ENCODE measurements at regions not wholly inside any gene's neighbourhood (a gene's known extent, or its start where the extent isn't known, plus 50 kb on each side); places are given as distances from the start of the nearest gene placed in this dataset.

DNA sequence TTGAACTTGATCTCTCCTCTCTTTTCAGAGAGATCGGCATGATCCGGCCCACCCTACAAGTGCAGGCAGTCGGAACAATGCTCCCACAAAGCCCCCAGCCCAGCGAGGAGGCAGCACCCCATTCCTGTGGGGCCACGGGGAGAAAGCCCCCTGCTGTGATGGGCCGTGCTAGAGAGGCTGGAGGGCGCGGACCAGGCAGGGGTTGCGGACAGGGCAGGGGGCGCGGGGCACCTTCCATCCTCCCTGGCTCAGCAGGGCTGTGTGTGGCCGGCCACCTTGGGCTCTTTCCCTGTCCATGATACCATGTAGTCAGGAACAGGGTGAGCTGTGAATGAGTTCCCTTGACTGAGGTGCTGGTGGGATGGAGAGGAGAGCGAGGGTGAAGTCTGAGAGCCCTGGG lies 379.8 kb downstream of the BRD1 start:
- H3K27me3 ChIP-seq (replicated peaks; ENCODE audit: control insufficient read depth, insufficient read depth, low read length), result no peaks in the 10 kb centered on the region
- TF ChIP-seq, protein P1, sequence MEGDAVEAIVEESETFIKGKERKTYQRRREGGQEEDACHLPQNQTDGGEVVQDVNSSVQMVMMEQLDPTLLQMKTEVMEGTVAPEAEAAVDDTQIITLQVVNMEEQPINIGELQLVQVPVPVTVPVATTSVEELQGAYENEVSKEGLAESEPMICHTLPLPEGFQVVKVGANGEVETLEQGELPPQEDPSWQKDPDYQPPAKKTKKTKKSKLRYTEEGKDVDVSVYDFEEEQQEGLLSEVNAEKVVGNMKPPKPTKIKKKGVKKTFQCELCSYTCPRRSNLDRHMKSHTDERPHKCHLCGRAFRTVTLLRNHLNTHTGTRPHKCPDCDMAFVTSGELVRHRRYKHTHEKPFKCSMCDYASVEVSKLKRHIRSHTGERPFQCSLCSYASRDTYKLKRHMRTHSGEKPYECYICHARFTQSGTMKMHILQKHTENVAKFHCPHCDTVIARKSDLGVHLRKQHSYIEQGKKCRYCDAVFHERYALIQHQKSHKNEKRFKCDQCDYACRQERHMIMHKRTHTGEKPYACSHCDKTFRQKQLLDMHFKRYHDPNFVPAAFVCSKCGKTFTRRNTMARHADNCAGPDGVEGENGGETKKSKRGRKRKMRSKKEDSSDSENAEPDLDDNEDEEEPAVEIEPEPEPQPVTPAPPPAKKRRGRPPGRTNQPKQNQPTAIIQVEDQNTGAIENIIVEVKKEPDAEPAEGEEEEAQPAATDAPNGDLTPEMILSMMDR (IDR thresholded peaks at IDR 0.05; ENCODE audit: insufficient read depth, low read length, poor library complexity, severe bottlenecking), result no peak
- H3K36me3 ChIP-seq (ENCODE audit: control insufficient read depth, insufficient read depth, low read length), result no peaks in the 10 kb centered on the region
- no peak overlapping the region for H3K4me3 ChIP-seq (replicated peaks; ENCODE audit: low read depth, low read length)
- DNase-seq (ENCODE audit: extremely low read depth, insufficient read length), result no peak

- no peaks in the 10 kb centered on the region for H3K27me3 ChIP-seq (replicated peaks; ENCODE audit: control insufficient read depth, insufficient read depth, low read length)
- TF ChIP-seq, protein P1 (IDR thresholded peaks at IDR 0.05; ENCODE audit: insufficient read depth, low read length, poor library complexity, severe bottlenecking), result no peak
Measured at GRCh38 chr22:49446759-49447710, 380.6 kb downstream of the BRD1 start.

GRCh38 chr22:49446145-49446758 lies 381.4 kb downstream of the BRD1 start:
- no peaks in the 10 kb centered on the region for H3K27me3 ChIP-seq (replicated peaks; ENCODE audit: control insufficient read depth, insufficient read depth, low read length)
- TF ChIP-seq, protein P1 (IDR thresholded peaks at IDR 0.05; ENCODE audit: insufficient read depth, low read length, poor library complexity, severe bottlenecking), result no peak
- no peak overlapping the region for H3K4me3 ChIP-seq (replicated peaks; ENCODE audit: low read depth, low read length)
- DNase-seq (ENCODE audit: extremely low read depth, insufficient read length), result no peak
- no peaks in the 10 kb centered on the region for H3K36me3 ChIP-seq (ENCODE audit: control insufficient read depth, insufficient read depth, low read length)

More at GRCh38 chr22:49446759-49447710, 380.6 kb downstream of the BRD1 start:
- Histone ChIP-seq H3K36me3 (ENCODE audit: control insufficient read depth, insufficient read depth, low read length) (no peaks in the 10 kb centered on the region), H3K4me3 (replicated peaks; ENCODE audit: low read depth, low read length) (no peak overlapping the region)
- no peak for DNase-seq (ENCODE audit: extremely low read depth, insufficient read length)

- Histone ChIP-seq H3K27me3 (replicated peaks; ENCODE audit: control insufficient read depth, insufficient read depth, low read length) (no peaks in the 10 kb centered on the region), H3K36me3 (ENCODE audit: control insufficient read depth, insufficient read depth, low read length) (no peaks in the 10 kb centered on the region), H3K4me3 (replicated peaks; ENCODE audit: low read depth, low read length) (no peak overlapping the region)
- DNase-seq (ENCODE audit: extremely low read depth, insufficient read length), result no peak
- TF ChIP-seq, protein P1 (IDR thresholded peaks at IDR 0.05; ENCODE audit: insufficient read depth, low read length, poor library complexity, severe bottlenecking), result no peak
Measured at GRCh38 chr22:49444781-49445180, 382.9 kb downstream of the BRD1 start.

GRCh38 chr22:49440931-49441330 lies 386.7 kb downstream of the BRD1 start:
- no peaks in the 10 kb centered on the region for H3K36me3 ChIP-seq (ENCODE audit: control insufficient read depth, insufficient read depth, low read length)
- no peak for DNase-seq (ENCODE audit: extremely low read depth, insufficient read length)
- no peak overlapping the region for H3K4me3 ChIP-seq (replicated peaks; ENCODE audit: low read depth, low read length)
- TF ChIP-seq, protein P1 (IDR thresholded peaks at IDR 0.05; ENCODE audit: insufficient read depth, low read length, poor library complexity, severe bottlenecking), result no peak
- H3K27me3 ChIP-seq (replicated peaks; ENCODE audit: control insufficient read depth, insufficient read depth, low read length), result no peaks in the 10 kb centered on the region
